GM19238 (cell line): ENCODE measurements at regions not wholly inside any gene's neighbourhood (a gene's known extent, or its start where the extent isn't known, plus 50 kb on each side); places are given as distances from the start of the nearest gene placed in this dataset.
"Not testable (repeated sequence)": the region's sequence is repeated elsewhere in the genome, so short reads cannot be mapped to it uniquely, and the experiment has no call there.

Source experiments
- DNase-seq: peaks from one replicate; pipeline ENCODE4 v3.0.0; 2011; ENCODE audit warnings: low spot score; ENCODE audit not compliant: insufficient read length

DNA sequence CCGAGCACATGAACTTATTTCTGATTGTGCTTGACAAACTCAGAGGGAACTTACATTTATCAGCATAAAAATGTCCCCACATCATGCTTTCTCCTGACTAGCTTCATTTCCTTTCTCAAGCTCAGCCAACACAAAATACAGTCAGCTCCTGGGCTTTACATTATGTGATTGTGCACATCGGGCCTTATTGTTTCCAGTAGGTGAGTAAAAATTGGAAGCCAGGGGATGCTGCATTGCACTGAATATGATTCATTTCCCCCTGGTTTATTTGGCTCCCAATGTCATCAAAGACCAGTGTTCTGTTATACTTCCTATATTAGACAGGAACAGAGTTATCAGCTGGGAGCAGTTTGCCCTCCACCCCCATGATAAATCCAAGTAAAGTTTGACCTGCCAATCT, 521.8 kb downstream of the RMST start:
- no peak for DNase-seq

DNA sequence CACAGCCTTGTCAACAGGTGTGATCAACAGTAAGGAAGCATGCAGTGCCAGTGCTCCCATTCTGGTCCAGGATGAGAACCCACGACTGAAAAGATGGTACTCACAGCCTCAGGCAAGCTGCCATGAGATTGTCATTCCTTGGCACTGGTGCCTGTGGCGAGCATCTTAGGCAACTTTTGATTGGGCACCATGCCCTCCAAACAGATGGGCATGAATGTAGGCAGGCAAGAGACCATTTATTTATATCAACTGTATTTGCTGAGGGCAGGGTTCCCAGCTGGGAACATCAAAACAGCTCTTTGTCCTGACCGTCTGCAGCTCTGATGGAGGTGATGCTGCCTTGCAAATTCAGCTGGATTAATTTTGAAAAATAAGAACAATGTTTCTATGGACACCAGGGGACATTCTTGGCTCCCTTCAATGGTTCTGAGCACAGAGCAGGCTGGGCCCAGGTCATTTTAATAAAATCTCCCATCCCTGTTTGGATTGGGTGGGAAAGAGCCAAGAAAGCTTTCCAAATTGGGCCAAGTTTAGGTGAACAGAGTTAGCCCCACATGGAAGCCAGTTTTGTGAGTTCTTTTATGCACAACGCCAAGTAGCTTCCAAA, 522.5 kb downstream of the RMST start:
- DNase-seq, result no peak

DNA sequence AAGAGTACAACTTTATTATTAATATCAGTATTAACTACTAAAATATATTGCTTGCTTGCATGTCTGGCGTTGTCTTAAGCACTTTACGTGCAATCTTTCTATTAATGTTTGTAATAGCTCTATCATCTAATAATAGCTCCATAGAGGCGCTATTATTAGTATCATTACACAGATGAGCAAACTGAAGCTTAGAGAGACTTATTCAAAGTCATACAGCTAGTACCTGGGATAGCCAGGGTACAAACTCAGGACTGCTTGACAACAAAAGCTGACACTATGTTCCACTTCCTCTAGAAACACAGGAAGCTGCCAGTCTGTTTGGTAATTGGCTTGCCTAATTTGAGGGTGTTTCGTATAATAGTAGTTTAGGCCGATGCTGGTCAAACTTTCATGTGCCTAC, 523.2 kb downstream of the RMST start:
- no peak for DNase-seq

DNA sequence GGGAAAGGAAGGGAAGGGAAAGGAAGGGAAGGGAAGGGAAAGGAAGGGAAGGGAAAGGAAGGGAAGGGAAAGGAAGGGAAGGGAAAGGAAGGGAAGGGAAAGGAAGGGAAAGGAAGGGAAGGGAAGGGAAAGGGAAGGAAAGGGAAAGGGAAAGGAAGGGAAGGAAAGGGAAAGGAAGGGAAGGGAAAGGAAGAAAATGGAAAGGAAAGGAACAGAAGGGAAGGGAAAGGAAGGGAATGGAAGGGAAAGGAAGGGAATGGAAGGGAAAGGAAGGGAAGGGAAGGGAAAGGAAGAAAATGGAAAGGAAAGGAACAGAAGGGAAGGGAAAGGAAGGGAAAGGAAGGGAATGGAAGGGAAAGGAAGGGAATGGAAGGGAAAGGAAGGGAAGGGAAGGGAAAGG, 526.0 kb downstream of the RMST start:
- DNase-seq, result not testable (repeated sequence)

DNA sequence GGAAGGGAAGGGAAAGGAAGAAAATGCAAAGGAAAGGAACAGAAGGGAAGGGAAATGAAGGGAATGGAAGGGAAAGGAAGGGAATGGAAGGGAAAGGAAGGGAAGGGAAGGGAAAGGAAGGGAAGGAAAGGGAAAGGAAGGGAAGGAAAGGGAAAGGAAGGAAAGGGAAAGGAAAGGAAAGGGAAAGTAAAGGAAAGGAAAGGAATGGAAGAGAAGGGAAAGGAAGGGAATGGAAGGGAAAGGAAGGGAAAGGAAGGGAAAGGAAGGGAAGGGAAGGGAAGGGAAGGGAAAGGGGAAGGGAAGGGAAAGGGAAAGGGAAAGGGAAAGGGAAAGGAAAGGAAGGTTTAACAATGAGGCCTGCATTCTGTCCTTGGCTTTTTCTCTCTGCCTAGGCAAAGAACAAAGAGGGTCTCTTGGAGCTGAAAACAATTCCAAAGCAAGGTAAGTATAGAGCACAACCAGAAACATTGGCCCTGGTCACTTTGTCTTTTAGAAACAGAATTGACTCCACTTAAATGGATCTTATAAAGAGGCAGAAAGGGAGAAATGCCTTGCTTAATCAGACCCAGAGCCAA, 525.9 kb upstream of the TMPO start:
- no peak for DNase-seq

DNA sequence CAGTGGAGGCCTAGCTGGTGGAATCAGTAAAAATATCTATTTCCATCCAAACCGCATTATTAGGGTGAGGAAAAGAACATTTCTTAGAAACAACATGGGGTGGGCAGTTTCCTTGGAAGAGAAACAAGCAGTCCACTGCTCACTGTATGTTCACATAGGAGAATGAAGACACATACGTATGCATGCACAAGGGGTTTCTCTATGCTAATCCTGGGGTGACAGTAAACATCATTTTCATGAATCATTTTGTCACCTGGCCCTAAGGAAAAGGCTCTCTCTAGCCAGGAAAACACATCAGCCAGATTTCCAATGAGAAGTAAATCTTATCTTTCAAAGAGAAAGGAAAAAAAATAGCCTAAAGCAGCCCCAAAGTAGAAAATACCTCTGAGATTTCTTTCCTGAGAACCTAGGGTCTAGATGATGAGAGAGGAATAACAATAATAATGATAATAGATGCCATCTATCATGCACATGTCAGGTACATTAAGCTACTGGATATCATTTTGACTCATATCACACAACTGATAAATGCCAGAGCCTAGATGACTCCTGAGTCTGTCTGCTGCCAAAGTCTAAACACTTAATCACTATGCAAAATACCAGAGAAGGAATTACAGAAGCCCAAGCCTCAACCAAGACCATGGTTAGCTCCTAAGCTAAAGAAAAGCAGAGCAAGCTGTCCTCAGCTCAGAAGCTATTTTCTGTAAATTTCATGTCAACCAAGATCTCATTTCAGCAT, 520.5 kb upstream of the TMPO start:
- no peak for DNase-seq

DNA sequence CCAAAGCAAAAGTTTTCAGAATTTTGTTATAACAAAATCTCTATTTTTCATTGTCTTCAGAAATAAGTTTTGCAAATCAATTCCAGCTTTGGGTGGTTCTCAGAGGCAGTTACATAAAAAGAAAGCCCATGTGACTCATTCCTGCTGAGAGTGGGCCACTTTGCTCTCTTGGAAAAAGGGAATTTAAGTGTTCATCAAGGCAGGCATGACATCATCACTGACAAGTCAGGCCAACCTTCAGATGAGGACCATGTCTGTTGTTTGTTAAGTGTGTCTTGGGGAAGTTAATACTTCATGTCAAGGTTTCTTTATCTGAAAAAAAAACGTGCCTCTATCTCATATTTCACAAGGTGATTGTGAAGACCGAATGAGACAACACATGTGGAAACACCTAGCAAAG, 519.8 kb upstream of the TMPO start:
- no peak for DNase-seq

DNA sequence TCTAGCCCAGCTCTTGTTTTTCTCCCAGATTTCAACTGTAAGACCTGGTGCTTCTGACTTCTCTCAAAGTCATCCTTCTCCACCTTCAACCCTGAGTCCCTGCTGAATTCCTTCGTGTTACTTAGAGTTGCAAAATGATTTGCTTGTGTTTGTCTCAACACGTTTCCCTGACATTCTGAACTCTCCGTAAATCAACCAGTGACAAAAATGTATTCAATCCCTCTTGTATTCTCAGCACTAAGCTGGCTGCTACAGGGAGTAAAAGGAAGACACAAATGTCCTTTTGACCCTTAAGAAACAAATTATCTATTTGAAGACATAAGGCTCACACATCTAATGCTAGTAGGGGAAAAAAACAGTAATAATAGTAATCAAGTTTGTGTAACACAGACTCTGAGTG, 514.0 kb upstream of the TMPO start:
- no peak for DNase-seq

DNA sequence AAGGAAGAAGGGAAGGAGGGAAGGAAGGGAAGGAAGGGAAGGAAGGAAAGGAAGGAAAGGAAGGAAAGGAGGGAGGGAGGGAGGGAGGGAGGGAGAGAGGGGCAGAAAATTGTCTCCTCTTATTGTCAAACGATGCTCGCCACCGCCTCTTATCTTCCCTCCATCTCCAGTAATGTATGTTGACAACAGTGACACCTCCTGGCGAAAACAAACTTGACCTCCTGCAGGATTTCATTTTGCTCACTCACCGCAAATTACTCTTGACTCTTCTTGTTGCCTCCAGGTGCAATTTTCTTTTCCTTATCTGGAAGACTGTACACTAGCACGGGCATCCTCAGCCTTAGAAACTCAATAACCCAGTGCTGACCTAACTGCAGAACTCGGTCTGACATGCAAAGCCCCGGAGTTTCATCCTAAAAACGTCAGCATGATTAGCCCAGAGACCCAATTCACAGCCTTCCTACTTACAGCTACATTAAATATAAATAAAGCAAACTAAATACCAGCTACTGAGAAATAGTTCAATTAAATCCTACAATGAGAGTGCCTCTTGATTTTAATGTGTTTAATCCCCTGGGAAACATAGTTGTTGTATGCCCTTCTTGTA, 512.4 kb upstream of the TMPO start:
- DNase-seq, result peak; percentile 6

DNA sequence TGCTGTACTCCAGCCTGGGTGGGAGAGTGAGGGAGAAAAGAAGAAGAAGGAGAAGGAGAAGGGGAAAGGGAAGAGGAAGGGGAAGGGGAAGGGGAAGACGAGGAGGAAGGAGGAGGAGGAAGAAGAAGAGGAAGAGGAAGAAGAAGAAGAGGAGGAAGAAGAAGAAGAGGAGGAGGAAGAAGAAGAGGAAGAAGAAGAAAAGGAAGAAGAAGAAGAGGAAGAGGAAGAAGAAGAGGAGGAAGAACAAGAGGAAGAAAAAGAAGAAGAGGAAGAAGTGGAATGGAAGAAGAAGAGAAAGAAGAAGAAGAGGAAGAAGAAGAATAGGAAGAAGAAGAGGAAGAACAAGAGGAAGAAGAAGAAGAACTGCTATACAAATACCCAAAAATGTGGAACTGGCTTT, 507.4 kb upstream of the TMPO start:
- no peak for DNase-seq

DNA sequence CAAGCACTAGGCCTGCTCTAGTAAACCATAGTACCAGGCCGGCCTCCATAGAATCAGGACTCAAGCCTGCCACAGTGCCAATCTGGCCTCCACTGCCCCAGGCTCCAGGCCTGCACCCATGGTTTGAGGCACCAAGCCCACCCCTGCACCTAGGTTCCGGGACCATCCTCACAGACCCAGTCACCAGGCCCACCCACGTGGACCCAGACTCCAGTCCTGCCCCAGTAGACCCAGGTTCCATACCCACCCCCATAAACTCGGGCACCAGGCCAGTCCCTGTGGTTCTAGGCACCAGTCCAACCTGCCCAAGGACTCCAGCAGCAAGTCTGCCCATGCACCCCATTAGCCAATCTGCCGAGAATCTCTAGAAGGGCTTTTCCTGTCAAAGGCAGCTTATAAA, 501.8 kb upstream of the TMPO start:
- DNase-seq, result no peak

DNA sequence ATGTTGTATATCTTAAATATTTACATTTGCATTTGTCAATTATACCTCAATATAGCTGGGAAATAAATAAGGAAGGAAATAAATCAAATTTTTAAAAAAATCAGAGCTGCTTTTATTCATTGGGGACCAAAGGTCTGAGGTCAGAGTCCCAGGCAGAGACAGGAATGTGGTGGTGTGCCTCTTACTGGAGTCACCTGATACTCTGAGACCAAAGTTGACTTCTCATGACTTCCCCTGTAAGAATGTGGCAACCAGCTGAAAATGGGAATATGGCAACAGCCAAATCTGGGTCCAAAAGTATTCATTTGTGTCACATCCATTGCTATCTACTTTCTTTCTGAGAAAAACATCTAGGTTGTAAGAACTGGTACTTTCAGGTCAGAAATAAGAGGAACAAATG, 496.6 kb upstream of the TMPO start:
- no peak for DNase-seq

DNA sequence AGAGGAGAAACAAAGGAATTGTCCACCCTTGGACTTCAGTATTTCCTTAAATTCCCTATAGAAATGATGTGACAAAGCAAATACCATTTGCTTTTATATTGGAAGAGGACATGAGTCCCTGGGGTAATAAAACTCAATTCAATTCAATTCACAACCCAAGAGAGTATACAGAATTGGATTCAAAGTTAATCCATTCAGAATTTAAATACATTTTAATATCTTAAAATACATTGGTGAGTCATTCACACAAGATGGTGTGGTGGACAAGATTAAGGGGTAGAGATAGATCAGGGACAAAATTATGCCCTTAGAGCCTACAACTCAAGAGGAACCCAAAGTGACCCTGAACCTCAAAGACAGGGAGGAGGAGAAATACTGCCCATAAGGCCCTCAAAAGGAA, 495.0 kb upstream of the TMPO start:
- DNase-seq, result no peak

DNA sequence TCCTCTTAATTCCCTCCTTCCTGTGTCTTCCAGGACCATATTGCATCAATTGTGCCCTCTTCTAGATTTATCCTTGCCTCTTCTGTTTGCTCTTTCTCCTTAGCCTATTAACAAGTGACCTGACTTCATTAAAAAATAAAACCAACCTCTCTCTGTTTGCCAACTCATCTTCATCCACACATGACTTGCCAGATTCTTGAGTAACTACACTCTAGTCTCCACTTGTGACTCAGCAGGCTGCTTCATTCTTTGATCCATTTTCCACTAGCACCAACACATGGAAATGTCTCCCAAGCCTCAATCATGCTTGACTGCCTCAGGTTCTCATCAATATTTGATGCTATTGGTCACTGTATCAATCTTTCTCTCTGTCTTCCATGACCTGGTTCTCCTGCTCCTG, 492.4 kb upstream of the TMPO start:
- no peak for DNase-seq

DNA sequence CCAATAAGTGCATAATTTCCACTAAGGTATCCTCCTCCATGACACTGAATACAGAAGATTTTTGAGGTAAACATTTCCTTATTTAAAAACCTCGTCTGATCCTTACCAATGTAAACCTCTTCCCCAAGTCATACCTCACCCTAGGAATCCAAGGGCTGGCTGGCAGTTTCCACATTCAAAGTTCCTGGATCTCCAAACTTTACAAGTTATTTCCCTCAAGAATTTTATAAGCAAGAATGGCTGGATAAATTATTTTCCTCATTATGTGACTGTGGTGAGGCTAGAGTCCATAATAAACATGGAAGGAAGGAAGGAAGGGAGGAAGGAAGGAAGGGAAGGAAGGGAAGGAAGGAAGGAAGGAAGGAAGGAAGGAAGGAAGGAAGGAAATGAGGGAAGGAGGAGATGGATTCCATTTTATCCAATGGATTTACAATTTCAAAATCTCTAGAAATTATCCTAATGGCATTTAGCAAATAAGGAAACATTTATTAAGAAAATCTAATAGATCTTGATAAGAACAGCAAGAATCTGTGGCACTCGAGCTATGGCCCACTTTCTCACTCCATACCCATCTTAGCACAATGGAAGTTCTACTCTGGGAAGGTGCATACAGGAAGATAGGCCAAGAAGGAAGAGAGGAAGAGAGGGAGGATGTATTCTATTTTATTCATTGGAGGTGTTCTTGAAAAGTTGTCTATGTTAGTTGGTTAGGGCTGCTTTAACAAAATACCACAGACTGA, 477.8 kb upstream of the TMPO start:
- no peak for DNase-seq

DNA sequence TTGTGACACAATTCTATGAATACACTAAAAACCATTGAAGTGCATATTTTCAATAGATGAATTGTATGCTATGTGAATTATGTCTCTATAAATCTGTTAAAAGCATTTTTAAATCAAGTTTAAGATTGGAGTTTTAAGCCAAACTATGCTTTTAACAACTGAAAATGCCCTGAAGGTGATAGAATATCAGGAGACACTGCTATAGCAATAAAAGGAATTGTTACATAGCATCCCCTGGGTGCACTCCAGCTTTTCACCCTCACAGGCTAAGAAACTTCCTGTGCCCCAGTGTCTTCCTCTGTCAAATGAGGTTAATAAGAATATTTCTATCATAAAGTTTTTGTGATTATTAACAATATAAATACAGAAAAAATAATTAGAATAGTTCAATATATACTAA, 472.7 kb upstream of the TMPO start:
- no peak for DNase-seq

DNA sequence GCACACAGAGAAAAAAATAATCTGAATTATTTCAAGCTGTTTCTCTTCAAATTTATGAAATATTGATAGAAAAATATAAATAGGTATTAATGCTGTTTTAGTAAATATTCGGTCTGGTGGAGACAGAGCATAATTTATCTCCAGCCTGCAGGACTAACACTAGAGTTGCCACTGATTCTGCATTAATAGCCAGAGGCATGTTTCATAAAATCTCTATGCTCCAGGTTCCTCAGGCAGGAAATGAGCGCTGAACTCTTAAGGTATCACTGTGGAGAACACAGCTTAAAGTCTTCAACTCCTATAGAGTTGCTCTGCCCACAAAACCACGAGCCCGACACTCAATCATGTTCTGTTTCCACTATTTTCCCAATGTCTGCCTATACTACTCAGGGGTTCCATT, 470.0 kb upstream of the TMPO start:
- DNase-seq, result no peak

DNA sequence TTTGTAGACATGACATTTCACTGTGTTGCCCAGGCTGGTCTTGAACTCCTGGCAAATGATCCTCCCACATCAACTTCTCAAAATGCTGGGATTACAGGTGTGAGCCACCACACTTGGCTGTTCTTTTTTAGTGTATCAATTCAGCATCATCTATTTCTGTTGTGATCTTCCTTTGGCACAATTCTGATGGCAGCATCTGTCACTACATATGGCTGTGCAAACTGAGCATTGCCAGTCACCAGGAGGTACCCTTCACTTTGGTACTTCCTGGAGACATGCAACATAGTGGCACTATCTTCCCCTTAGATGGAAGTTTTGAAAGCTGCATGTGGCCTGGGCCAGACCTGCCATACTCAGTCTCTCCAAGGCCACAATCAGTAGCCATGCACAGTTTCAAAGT, 467.1 kb upstream of the TMPO start:
- DNase-seq, result no peak

DNA sequence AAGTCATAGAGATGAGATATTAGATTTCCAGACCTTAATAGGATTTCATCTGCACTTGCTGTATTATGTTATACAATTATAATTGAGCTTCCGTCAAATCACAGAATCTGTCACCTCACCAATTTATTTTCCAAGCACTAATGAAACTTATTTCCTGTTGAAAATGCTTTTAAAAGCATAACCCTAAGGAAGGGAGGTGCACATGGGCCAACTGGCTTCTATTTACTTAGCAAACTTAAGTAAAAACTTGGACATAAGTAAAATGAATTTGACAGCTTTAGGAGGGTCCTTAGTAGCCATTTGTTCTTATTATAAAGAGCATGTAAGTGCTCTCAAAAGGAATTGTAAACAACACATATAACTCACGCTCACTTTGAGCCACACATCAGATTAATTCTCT, 462.2 kb upstream of the TMPO start:
- DNase-seq, result no peak

DNA sequence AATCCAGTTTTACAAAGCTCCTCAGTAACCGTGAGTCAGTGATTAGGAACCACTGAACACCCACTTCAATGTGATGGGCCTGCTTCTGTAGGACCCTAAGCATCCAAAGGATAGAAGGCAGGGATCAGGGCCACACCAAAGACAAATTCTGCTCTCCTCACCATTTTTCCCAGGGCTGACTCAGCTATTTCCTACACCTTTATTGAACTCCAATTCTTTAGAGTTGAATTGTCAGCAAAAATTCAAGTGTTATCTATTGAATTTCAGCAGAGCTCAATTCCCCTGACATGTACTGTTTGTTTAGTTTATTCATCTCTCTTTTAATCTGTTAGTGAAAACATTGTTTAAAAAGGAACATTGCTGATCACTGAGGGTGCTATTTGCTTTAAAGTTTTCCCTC, 457.7 kb upstream of the TMPO start:
- DNase-seq, result no peak

DNA sequence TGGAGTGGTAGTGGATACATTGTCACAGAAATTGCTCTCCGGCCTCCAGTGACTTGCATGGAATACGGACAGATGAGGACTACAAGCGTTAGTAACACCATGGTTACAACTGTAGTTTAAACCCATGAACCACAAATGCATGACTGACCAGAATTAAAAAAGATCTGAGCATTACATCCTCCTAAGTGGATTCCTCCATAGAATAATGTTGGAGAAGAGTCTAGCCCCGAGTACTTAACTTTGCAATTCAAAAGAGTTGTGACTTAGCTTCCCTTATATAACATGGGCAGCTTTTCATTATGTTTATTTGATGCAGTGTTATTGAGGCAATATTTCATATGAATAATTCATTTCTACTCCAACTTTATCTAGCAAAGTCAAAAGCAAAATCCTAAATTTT, 457.2 kb upstream of the TMPO start:
- no peak for DNase-seq

DNA sequence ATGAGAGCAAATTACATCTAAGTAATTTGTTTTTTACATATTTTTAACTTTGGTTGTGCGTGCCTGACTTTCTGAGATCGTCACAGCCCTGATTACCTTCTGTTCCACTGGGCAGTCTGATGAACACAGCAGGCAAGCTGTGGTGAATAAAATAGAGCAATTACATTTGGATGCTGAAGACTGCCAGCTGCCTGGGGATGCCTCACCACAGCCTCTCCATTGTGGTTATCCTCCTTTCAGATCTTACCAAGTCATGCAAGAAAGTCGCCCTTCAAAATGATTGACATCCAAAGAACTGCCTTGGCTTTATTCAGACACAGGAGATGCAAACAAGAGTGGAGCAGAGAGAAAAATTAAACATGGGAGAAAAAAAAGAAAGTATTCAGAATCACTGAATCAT, 456.6 kb upstream of the TMPO start:
- no peak for DNase-seq
